Mesendoderm (in vitro differentiated cells): ENCODE measurements at regions not wholly inside any gene's neighbourhood (a gene's known extent, or its start where the extent isn't known, plus 50 kb on each side); places are given as distances from the start of the nearest gene placed in this dataset.

ENCODE experiments used
- DNase-seq: peaks from one replicate; pipeline ENCODE4 v3.0.0; 2013
- H2AK5ac ChIP-seq: 2 replicates; pipeline ENCODE4 v1.6.1; 2013; ENCODE audit warnings: low read length, inconsistent platforms
- H2BK120ac ChIP-seq: 2 replicates; pipeline ENCODE4 v1.6.1; 2013; ENCODE audit warnings: low read depth, mild to moderate bottlenecking, low read length, moderate library complexity, mixed read lengths
- H2BK15ac ChIP-seq: replicated peaks from 2 replicates; pipeline ENCODE4 v1.6.1; 2013; ENCODE audit warnings: low read depth, mild to moderate bottlenecking, moderate library complexity
- H2BK5ac ChIP-seq: 2 replicates; pipeline ENCODE4 v1.6.1; 2013; ENCODE audit warnings: low read length, inconsistent platforms
- H3K18ac ChIP-seq: 2 replicates; pipeline ENCODE4 v1.6.1; 2013; ENCODE audit warnings: mild to moderate bottlenecking, low read length, mixed read lengths
- H3K23ac ChIP-seq: one replicate; pipeline ENCODE4 v1.6.1; 2013; ENCODE audit warnings: low read length
- H3K27ac ChIP-seq: 2 replicates; pipeline ENCODE4 v1.5.1; 2013; ENCODE audit warnings: low read depth, mild to moderate bottlenecking, inconsistent platforms, low read length, moderate library complexity
- H3K27me3 ChIP-seq: 2 replicates; pipeline ENCODE4 v1.6.1; 2013; ENCODE audit warnings: low read length, control low read depth, mild to moderate bottlenecking, inconsistent platforms; ENCODE audit not compliant: insufficient read depth, poor library complexity
- H3K36me3 ChIP-seq: 2 replicates; pipeline ENCODE4 v1.6.1; 2013; ENCODE audit warnings: low read length, inconsistent platforms; ENCODE audit not compliant: control insufficient read depth, insufficient read depth
- H3K4ac ChIP-seq: one replicate; pipeline ENCODE4 v1.6.1; 2013; ENCODE audit warnings: low read depth, mild to moderate bottlenecking, low read length, moderate library complexity
- H3K4me1 ChIP-seq: 2 replicates; pipeline ENCODE4 v1.6.1; 2013; ENCODE audit warnings: low read depth, low read length, inconsistent platforms; ENCODE audit not compliant: control insufficient read depth
- H3K4me2 ChIP-seq: 2 replicates; pipeline ENCODE4 v1.6.1; 2013; ENCODE audit warnings: low read length
- H3K4me3 ChIP-seq: 2 replicates; pipeline ENCODE4 v1.5.1; 2013; ENCODE audit warnings: mild to moderate bottlenecking, low read length
- H3K56ac ChIP-seq: one replicate; pipeline ENCODE4 v1.6.1; 2013; ENCODE audit warnings: low read length
- H3K79me1 ChIP-seq: 2 replicates; pipeline ENCODE4 v1.6.1; 2013; ENCODE audit warnings: low read length, inconsistent platforms
- H3K79me2 ChIP-seq: 2 replicates; pipeline ENCODE4 v1.6.1; 2013; ENCODE audit warnings: mild to moderate bottlenecking, low read length; ENCODE audit not compliant: control insufficient read depth, insufficient read depth
- H3K9ac ChIP-seq: 2 replicates; pipeline ENCODE4 v1.6.1; 2013; ENCODE audit warnings: low read length, inconsistent platforms
- H4K5ac ChIP-seq: one replicate; pipeline ENCODE4 v1.6.1; 2013; ENCODE audit warnings: low read length
- H4K8ac ChIP-seq: one replicate; pipeline ENCODE4 v1.6.1; 2013; ENCODE audit warnings: low read depth, mild to moderate bottlenecking, control low read depth, low read length, moderate library complexity
- whole genome bisulfite sequencing: extraction: QIAGEN DNeasy Blood & Tissue Kit; methylation state at CpG from one replicate; pipeline ENCODE4 v1.1.7; 2013; ENCODE audit warnings: low lambda C conversion rate, missing lambda C conversion rate; ENCODE audit not compliant: insufficient coverage; ENCODE audit errors: extremely low coverage; 5-methylcytosine and 5-hydroxymethylcytosine counted together

GRCh38 chr1:191290441-191290840 lies 812.8 kb upstream of the BRINP3 start:
- no peak overlapping the region for H3K9ac ChIP-seq
- no peak overlapping the region for H3K56ac ChIP-seq
- no peak overlapping the region for H3K27ac ChIP-seq
- no peaks in the 10 kb centered on the region for H3K79me2 ChIP-seq
- no peak for DNase-seq
- no peak overlapping the region for H4K8ac ChIP-seq
- no peak overlapping the region for H3K4me2 ChIP-seq
- no peak overlapping the region for H2BK5ac ChIP-seq
- H2BK120ac ChIP-seq = no peak overlapping the region
- H3K4me3 ChIP-seq = no peak overlapping the region
- no peaks in the 10 kb centered on the region for H3K27me3 ChIP-seq
- no peaks in the 10 kb centered on the region for H3K79me1 ChIP-seq
- no peak overlapping the region for H4K5ac ChIP-seq
- H3K23ac ChIP-seq = no peak overlapping the region
- H2AK5ac ChIP-seq = no peak overlapping the region
- no peaks in the 10 kb centered on the region for H3K4me1 ChIP-seq
- no peaks in the 10 kb centered on the region for H3K36me3 ChIP-seq
- no peak overlapping the region for H3K4ac ChIP-seq
- no CpG with 5 or more reads among the region's 4 CpGs for WGBS
- H3K18ac ChIP-seq = no peak overlapping the region
- H2BK15ac ChIP-seq = no peak overlapping the region

- no peaks in the 10 kb centered on the region for H3K36me3 ChIP-seq
- no peaks in the 10 kb centered on the region for H3K79me1 ChIP-seq
- H2BK120ac ChIP-seq = no peak overlapping the region
- H3K56ac ChIP-seq = no peak overlapping the region
- no peaks in the 10 kb centered on the region for H3K4me1 ChIP-seq
- H3K79me2 ChIP-seq = no peaks in the 10 kb centered on the region
- no CpG with 5 or more reads among the region's 1 CpG for WGBS
- H3K9ac ChIP-seq = no peak overlapping the region
- H3K4me2 ChIP-seq = no peak overlapping the region
- no peak overlapping the region for H2BK15ac ChIP-seq
- no peak overlapping the region for H2BK5ac ChIP-seq
- no peak overlapping the region for H2AK5ac ChIP-seq
- H4K5ac ChIP-seq = no peak overlapping the region
- no peak overlapping the region for H3K4ac ChIP-seq
- H3K27me3 ChIP-seq = no peaks in the 10 kb centered on the region
- no peak overlapping the region for H3K18ac ChIP-seq
- H4K8ac ChIP-seq = no peak overlapping the region
- H3K27ac ChIP-seq = no peak overlapping the region
- H3K23ac ChIP-seq = no peak overlapping the region
- H3K4me3 ChIP-seq = no peak overlapping the region
- DNase-seq = no peak
These were observed 827.7 kb upstream of the BRINP3 start for GRCh38 chr1:191305370-191305769.

- no peak overlapping the region for H2BK5ac ChIP-seq
- no peak overlapping the region for H3K56ac ChIP-seq
- H3K79me2 ChIP-seq = no peaks in the 10 kb centered on the region
- DNase-seq = no peak
- H2AK5ac ChIP-seq = no peak overlapping the region
- no peak overlapping the region for H3K4ac ChIP-seq
- no peak overlapping the region for H2BK15ac ChIP-seq
- no peak overlapping the region for H4K8ac ChIP-seq
- no peaks in the 10 kb centered on the region for H3K36me3 ChIP-seq
- no peak overlapping the region for H3K27ac ChIP-seq
- no peak overlapping the region for H3K23ac ChIP-seq
- no peak overlapping the region for H4K5ac ChIP-seq
- H3K4me1 ChIP-seq = no peaks in the 10 kb centered on the region
- no peak overlapping the region for H3K18ac ChIP-seq
- H3K9ac ChIP-seq = no peak overlapping the region
- no peak overlapping the region for H3K4me2 ChIP-seq
- H2BK120ac ChIP-seq = no peak overlapping the region
- H3K4me3 ChIP-seq = no peak overlapping the region
- WGBS = no CpG with 5 or more reads among the region's 7 CpGs
- H3K79me1 ChIP-seq = no peaks in the 10 kb centered on the region
- no peaks in the 10 kb centered on the region for H3K27me3 ChIP-seq
These were observed 829.3 kb upstream of the BRINP3 start for GRCh38 chr1:191306916-191307315.

GRCh38 chr1:191320062-191320461 lies 838.2 kb upstream of the RGS18 start:
- Histone ChIP-seq H4K8ac (no peak overlapping the region), H2BK120ac (no peak overlapping the region), H3K27ac (no peak overlapping the region), H3K27me3 (no peaks in the 10 kb centered on the region), H3K79me2 (no peaks in the 10 kb centered on the region), H3K9ac (no peak overlapping the region), H3K4me2 (no peak overlapping the region), H3K18ac (no peak overlapping the region), H3K4ac (no peak overlapping the region), H3K4me3 (no peak overlapping the region), H2BK15ac (no peak overlapping the region), H3K36me3 (no peaks in the 10 kb centered on the region), H3K23ac (no peak overlapping the region), H2BK5ac (no peak overlapping the region), H3K79me1 (no peaks in the 10 kb centered on the region), H3K4me1 (no peaks in the 10 kb centered on the region), H2AK5ac (no peak overlapping the region), H3K56ac (no peak overlapping the region), H4K5ac (no peak overlapping the region)
- no peak for DNase-seq
- WGBS = no CpG with 5 or more reads among the region's 2 CpGs

- H3K79me1 ChIP-seq = no peaks in the 10 kb centered on the region
- no peak overlapping the region for H2AK5ac ChIP-seq
- H3K4me3 ChIP-seq = no peak overlapping the region
- no peak overlapping the region for H2BK5ac ChIP-seq
- no peak overlapping the region for H2BK120ac ChIP-seq
- H3K18ac ChIP-seq = no peak overlapping the region
- H4K8ac ChIP-seq = no peak overlapping the region
- no peak overlapping the region for H3K4ac ChIP-seq
- H3K27me3 ChIP-seq = no peaks in the 10 kb centered on the region
- no peak overlapping the region for H4K5ac ChIP-seq
- H2BK15ac ChIP-seq = no peak overlapping the region
- no peaks in the 10 kb centered on the region for H3K79me2 ChIP-seq
- no peaks in the 10 kb centered on the region for H3K4me1 ChIP-seq
- no peak overlapping the region for H3K27ac ChIP-seq
- no peak overlapping the region for H3K23ac ChIP-seq
- WGBS = no CpG with 5 or more reads among the region's 4 CpGs
- H3K4me2 ChIP-seq = no peak overlapping the region
- H3K56ac ChIP-seq = no peak overlapping the region
- no peak overlapping the region for H3K9ac ChIP-seq
- no peaks in the 10 kb centered on the region for H3K36me3 ChIP-seq
- no peak for DNase-seq
These were observed 830.4 kb upstream of the RGS18 start for GRCh38 chr1:191327868-191328267.

GRCh38 chr1:191343816-191344215 lies 814.4 kb upstream of the RGS18 start:
- no CpG with 5 or more reads among the region's 1 CpG for WGBS
- no peak overlapping the region for H3K27ac ChIP-seq
- no peak overlapping the region for H3K4me3 ChIP-seq
- H4K8ac ChIP-seq = no peak overlapping the region
- no peak overlapping the region for H2BK120ac ChIP-seq
- peak; percentile 2 for DNase-seq
- no peak overlapping the region for H3K4me2 ChIP-seq
- H2BK5ac ChIP-seq = no peak overlapping the region
- H3K27me3 ChIP-seq = no peaks in the 10 kb centered on the region
- no peaks in the 10 kb centered on the region for H3K79me2 ChIP-seq
- no peaks in the 10 kb centered on the region for H3K36me3 ChIP-seq
- H3K4ac ChIP-seq = no peak overlapping the region
- H3K4me1 ChIP-seq = no peaks in the 10 kb centered on the region
- H3K56ac ChIP-seq = no peak overlapping the region
- no peak overlapping the region for H2BK15ac ChIP-seq
- H2AK5ac ChIP-seq = no peak overlapping the region
- H3K18ac ChIP-seq = no peak overlapping the region
- no peak overlapping the region for H3K9ac ChIP-seq
- H4K5ac ChIP-seq = no peak overlapping the region
- H3K23ac ChIP-seq = no peak overlapping the region
- no peaks in the 10 kb centered on the region for H3K79me1 ChIP-seq
